ENCODE measurements at regions not wholly inside any gene's neighbourhood (a gene's known extent, or its start where the extent isn't known, plus 50 kb on each side); places are given as distances from the start of the nearest gene placed in this dataset.

DNA sequence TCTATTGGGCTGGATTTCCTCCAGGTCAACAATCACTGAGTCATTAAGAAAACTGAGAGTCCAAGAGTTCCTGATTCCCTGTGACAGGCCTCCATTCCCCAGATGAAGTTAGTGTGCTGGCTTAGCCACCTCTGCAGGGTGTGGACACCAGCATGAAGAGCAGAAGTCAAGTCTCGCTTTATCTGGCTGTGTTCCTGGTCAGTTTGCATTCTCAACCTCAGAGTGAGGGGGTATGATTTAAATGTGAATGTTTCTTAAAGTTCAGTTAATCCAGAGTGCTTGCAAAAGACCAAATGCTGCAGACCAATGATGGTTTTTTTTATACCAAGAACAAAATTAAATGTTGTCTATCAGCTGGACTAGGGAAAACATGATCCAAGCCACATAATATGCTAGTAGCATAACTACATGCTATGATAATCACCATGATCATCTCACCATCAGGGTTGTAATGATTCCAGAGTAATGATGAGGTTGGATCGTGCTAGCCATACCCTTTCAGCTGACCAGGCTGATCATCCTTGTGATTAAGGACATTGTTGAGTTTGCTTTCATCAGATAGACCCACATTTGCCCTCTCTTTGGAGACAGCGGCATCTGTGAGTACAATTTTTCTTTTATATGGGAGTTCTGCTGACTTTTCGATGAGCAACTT is 145.8 kb upstream of the ARHGAP20 start:
- TF ChIP-seq REST (IDR thresholded peaks at IDR 0.05; ENCODE audit: low read depth) (no peak), EZH2phosphoT487 (IDR thresholded peaks at IDR 0.05; ENCODE audit: borderline replicate concordance) (no peak), MAX (IDR thresholded peaks at IDR 0.05) (no peak), JUND (IDR thresholded peaks at IDR 0.05) (no peak), RAD21 (IDR thresholded peaks at IDR 0.05; ENCODE audit: low read depth) (no peak), SP1 (IDR thresholded peaks at IDR 0.05; ENCODE audit: low read depth) (no peak), POLR2AphosphoS5 (IDR thresholded peaks at IDR 0.05; ENCODE audit: low read depth, low read length) (no peak), POLR2A (IDR thresholded peaks at IDR 0.05; ENCODE audit: borderline replicate concordance, extremely low read depth, insufficient read depth, insufficient read length) (no peak), FOSL1 (IDR thresholded peaks at IDR 0.05; ENCODE audit: low read depth) (no peak), EZH2 (IDR thresholded peaks at IDR 0.05) (no peak), ZNF274 (IDR thresholded peaks at IDR 0.05; ENCODE audit: low read depth, low read length) (no peak), YY1 (IDR thresholded peaks at IDR 0.05; ENCODE audit: extremely low read depth, insufficient replicate concordance, low read depth, low read length) (no peak), CBX3 (IDR thresholded peaks at IDR 0.05; ENCODE audit: low read depth) (no peak)
- TF ChIP-seq, protein P1, sequence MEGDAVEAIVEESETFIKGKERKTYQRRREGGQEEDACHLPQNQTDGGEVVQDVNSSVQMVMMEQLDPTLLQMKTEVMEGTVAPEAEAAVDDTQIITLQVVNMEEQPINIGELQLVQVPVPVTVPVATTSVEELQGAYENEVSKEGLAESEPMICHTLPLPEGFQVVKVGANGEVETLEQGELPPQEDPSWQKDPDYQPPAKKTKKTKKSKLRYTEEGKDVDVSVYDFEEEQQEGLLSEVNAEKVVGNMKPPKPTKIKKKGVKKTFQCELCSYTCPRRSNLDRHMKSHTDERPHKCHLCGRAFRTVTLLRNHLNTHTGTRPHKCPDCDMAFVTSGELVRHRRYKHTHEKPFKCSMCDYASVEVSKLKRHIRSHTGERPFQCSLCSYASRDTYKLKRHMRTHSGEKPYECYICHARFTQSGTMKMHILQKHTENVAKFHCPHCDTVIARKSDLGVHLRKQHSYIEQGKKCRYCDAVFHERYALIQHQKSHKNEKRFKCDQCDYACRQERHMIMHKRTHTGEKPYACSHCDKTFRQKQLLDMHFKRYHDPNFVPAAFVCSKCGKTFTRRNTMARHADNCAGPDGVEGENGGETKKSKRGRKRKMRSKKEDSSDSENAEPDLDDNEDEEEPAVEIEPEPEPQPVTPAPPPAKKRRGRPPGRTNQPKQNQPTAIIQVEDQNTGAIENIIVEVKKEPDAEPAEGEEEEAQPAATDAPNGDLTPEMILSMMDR (IDR thresholded peaks at IDR 0.05 in 2 of 3, conservative IDR thresholded peaks at IDR 0.05 in 1 of 3; ENCODE audit: borderline replicate concordance in 1 of 3, insufficient read depth in 1 of 3, low read depth in 2 of 3, low read length in 2 of 3): no peak
